ENCODE measurements at regions not wholly inside any gene's neighbourhood (a gene's known extent, or its start where the extent isn't known, plus 50 kb on each side); places are given as distances from the start of the nearest gene placed in this dataset.

DNA sequence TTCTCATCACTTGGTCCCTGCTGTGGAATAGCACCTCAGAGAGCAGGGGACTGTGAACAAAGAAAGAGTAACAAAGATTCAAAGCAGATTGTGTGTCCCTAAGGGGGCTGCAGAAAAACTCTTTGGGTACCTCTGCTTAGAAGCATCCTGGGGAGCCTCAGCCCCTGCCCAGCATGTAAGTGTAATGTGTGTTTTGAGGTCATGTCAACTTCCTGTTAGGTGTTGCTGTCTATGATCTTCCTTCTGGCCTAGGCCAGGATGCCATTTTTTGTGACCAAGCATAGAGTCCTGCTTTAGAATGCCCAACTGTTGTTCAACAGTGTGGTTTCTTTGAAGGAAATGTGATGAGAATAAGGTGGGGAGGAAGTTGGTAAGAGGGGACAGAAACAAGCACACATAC is 77.1 kb upstream of the BCL6 start:
- no peak for DNase-seq (ENCODE audit: low read depth in 3 of 3)

DNA sequence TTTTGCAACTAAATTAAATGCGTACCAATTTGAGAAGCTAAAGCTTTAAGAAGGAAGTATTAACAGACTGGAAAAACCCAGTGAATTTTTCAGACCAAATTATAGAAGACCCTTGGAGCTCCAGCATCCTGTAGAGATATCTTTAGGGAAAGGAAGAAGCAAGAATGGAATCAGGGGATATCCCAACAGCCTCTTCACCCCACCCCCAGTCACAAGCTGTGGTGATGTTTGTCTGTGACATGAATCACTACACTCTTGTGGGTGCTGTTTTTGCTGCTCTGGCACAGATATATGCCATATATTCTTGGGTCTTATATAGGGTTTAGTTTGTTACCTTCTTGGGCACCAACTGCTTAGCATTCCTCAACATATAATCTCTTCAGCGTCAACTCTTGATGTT is 78.5 kb upstream of the BCL6 start:
- no peak for DNase-seq (ENCODE audit: low read depth in 3 of 3)

DNA sequence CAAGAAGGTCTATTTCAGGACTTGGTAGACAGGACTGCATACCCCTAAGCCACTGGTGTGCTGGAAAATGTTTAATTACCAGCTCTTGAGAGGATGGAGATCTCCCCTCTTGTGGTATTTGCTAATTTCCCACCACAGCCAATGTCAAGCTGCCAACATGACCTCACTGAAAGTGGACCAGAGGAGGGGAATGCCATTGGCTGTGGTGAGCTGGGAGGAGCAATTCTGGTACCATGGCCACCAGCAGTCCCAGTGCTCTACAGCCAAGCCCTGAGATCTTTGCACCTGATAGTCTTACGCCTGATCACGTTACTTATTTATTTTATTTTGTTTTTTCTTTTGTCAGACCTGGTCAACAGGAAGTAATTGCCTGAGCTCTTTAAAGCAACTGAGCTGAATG is 82.5 kb upstream of the BCL6 start:
- no peak for DNase-seq (ENCODE audit: low read depth in 3 of 3)

DNA sequence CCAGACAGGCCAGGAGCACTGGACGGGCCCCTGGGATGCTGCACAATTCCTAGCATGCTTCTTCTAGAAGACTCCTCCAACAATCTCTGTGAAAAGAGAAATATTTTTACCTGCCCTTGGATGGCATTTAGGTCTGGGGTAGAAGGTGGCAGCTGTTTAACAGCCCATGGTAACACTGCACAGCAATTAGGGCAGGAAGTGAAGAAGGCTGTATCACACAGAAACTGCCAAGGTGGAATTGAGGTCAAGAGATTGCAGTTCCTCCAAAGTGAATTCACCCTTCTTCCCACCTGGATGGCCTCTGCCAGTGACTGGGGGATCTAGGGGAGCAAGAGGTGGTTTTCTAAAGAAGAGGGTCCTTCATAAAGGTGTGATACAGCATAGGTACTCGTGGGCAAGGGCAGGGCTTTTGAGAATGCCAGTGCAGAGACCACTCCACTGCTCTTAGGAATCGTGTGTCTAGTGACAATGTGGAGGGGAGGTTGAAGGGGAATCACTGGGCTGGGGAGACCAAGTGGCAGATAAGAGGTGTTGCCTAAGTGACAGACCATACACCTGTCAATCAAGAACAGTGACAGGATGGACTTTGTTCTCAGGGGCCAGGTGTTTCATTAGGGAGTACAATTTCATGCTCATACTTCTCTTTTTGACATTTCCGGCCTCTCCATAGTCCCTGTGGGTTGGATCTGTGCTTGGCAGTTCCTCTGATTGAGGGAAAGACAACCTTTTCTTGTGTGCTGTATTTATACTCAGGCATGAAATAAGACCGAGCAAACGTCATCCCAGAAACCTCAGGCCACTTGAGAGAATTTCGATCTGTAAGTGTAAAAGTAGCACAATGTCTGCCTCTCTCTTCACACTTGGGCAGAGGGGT is 83.5 kb upstream of the BCL6 start:
- no peak for DNase-seq (ENCODE audit: low read depth in 3 of 3)

DNA sequence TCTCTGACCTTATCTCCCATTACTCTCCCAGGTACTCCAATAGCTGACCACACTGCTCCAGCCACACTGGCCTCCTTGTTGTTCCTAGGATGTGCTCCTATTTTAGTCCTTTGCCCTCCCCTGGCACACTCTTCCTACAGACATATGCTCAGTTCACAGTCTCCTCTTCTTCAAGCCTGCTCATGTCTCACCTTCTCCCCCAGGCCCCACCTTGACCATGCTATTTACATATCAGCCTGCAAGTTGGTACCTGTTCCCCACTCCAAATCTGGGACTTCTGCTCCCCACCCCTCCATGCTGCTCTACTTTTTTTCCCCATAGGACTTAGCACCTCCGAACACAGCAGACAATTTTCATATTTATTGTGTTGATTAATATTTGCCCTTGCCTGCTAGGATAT is 84.9 kb upstream of the BCL6 start:
- DNase-seq (ENCODE audit: low read depth in 3 of 3), result no peak

- no peak for DNase-seq (ENCODE audit: low read depth in 3 of 3)
Observed at GRCh38 chr3:187831125-187832051, 86.1 kb upstream of the BCL6 start.

- no peak for DNase-seq (ENCODE audit: low read depth in 3 of 3)
Observed at GRCh38 chr3:187832202-187832601, 86.9 kb upstream of the BCL6 start.

GRCh38 chr3:187833375-187833774 is 88.1 kb upstream of the BCL6 start:
- DNase-seq (ENCODE audit: low read depth in 3 of 3), result no peak

DNA sequence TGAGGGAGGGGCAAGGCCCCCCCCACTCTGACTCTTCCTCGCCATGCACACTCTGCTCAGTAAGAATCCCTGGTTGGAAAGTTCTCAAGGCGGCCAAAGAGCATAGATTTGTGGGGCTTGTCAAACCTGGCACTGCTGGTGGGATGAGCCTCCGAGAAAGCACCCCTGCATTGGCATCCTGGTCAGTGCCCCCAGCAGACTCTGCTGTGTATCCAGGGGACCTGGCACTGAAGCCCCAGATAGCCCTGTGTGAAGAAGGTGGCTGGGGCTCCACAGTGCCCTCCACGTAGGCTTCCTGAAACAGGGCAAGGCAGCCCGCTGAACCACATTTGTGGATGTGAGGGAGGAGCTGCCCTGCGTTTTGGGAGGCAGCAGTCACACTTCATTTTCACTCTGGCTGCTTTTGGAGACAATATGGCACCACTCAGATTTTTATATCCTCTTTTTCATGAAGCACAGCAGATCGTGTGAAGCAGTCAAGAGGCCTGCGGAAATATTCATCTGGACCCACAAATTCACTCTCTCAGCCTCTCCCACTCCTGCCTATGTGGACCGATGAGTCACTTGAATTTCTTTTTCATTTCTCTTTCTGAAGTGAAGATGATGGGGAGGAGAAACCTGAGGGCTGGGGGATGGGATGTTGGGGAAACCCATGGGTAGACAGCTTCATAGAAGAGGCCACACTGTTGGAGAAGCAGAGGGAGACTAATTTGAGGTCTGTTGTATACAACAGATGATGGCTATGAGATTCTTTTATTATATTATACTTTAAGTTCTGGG is 88.7 kb upstream of the BCL6 start:
- no peak for DNase-seq (ENCODE audit: low read depth in 3 of 3)

DNA sequence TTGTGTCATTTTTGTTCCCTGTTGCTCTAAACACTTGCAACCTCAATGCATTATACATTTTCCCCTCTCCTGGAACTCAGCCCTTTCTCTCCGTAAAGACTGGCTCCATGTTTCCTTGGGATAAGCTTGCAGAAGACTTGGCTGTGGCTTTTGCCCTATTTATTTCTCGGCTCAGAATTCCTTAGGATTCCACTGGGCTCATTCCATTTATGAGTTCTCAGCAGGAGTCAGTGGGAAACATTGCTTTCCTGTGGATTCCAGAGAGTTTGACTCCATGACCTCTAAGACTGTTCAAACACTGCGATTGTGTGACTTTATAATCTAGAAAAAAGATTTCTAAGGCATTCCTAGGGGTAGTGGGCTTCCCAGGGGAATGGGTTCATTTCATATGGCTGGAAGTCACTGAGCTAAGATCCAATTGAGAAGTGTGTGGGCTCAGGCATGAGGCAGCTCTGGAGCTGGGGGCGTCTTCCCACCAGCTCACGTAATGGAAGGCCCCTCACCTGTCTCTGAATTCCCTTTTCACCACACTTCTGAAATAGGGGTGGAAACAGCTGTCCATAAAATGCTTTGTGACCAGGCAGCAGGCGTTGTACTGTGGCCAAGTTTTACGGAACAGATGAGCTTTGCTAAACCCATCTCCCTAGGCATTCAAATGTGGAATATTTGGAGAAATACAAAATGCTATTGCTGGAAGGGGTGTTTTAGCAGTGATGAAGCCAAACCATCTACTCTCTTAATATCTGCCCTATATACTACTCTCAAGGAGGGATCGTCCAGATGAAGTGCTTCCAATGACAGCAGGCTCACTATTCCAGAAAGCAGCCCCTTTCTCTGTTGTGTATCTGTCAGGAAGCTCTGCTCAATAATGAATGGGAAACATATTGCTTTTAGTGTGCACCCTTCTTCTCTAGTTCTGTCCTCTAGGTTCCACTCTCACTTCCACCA is 91.8 kb upstream of the BCL6 start:
- DNase-seq (ENCODE audit: low read depth in 3 of 3), result no peak

DNA sequence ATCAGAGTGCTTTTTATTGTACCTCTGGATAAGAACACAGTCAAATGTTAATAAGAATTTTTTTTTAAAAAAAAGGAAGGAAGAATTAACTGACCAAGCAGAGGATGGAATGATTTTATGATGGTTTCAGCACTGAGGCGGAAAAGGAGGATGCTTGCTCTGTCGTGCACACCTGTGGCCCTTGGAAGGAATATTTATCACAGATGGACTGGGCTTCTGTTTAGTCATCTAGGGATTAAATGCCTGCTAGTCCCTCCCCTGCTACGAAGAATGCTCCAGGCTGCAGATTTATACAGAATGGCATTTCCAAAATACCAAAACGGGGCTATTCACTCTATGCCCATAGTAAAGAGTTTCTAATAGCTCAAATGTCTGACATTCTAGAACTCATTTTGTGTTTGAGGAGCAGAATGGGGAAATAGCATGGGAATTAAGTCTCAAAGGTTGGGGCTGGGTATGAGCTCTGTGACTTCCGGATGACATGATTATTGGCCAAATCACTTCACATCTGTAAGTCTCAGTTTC is 92.8 kb upstream of the BCL6 start:
- DNase-seq (ENCODE audit: low read depth in 3 of 3), result no peak

DNA sequence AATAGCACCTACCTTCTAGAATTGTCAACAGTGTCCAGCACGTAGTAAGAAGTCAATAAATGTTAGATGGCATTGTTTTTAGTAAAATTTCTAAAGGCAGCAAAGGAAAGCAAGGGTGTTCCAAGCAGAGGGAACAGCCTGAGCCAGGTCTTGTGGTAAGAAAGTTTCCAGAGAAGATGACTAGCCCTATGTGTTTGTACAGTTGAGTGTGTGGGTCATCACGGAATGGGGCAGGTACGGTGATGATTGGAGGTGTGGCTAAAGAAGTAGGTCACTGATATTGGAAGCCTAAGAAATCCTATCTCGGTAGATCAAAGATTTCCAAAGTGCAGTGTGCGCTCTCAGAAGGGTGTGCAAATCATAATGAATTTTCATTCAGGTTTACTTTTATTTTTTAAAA is 94.2 kb upstream of the BCL6 start:
- DNase-seq (ENCODE audit: low read depth in 3 of 3), result no peak

DNA sequence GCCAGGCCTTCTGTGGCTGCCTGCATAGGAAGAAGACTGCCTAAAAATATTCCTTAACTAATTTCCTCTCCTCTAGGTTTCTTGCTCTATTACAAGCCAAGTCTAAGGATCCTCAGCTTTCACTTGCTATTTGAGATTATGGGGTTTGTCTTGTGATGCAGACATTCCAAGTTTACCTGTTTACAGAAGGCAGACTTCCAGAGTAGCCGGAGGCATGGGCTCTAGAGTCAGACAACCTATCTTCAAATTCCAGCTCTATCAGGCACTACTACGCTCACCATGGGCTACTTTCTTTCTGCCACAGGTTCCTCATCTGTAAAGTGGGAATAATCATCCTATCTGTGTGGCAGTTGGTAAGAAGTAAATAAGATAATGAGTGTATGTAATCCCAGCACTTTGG is 95.6 kb upstream of the BCL6 start:
- no peak for DNase-seq (ENCODE audit: low read depth in 3 of 3)

DNA sequence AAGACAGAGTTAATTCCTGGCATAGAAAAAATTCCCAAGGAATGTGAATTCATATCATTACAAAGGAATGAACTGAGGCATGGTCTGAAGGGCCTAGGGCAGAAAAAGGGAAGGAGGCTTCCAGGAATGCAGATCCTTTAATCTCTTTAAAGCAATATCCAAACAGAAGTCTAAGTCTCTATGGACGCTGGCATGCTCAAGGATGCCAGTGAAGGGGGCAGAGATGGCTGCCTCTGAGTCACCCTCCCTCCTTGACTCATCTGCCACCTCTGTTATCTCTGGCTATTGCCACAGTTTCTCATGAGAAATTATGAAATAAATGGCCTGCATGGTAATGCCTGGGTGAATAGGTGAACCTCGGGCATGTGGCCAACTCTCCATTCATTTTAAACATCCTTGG is 96.3 kb upstream of the BCL6 start:
- no peak for DNase-seq (ENCODE audit: low read depth in 3 of 3)

GRCh38 chr3:187843654-187844053 is 98.4 kb upstream of the BCL6 start:
- no peak for DNase-seq (ENCODE audit: low read depth in 3 of 3)

DNA sequence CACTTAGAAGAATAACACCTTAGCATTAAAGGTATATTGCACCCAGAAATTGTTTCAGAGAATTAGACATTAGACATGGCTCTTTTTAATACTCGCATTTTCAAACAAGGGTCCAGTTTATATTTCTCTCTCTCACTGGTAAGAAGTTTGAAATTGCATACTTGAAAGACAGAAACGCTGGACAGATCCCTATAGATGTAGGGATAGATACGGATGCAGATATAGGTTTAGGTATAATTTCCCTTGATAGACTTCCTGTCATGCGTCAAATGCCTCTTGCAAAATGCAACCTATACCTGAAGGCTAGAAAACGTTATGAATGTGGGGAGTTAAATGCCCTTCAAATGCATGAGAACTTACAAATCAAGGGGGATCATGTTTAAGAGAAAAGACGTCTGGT is 99.4 kb upstream of the BCL6 start:
- DNase-seq (ENCODE audit: low read depth in 3 of 3), result no peak

DNA sequence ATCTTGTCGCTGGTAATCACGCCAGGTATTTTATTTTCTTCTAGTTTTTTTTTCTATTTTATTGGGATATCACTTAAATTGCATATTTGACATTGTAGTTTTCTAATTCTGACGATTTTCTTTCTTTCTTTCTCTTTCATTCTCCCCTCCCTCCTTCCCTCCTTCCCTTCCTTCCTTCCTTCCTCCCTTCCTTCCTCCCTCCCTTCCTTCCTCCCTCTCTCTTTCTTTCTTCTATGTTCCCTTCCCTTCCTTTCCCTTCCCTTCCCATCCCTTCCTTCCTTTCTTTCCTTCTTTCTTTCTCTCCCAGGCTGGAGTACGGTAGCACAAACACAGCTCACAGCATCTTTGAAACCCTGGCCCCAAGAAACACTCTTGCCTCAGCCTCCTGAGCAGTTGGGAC is 100.6 kb upstream of the BCL6 start:
- DNase-seq (ENCODE audit: low read depth in 3 of 3), result no peak

GRCh38 chr3:187848401-187848800 is 103.1 kb upstream of the BCL6 start:
- DNase-seq (ENCODE audit: low read depth in 3 of 3), result no peak

GRCh38 chr3:187849016-187849654 is 103.9 kb upstream of the BCL6 start:
- no peak for DNase-seq (ENCODE audit: low read depth in 3 of 3)

GRCh38 chr3:187850258-187850921 is 105.1 kb upstream of the BCL6 start:
- no peak for DNase-seq (ENCODE audit: low read depth in 3 of 3)

All from stimulated activated CD4-positive, alpha-beta T cell treated with anti-CD3 and anti-CD28 coated beads, TNF-alpha, amount 100 ng/mL, for 4 hours (primary cell).